ENCODE measurements at regions not wholly inside any gene's neighbourhood (a gene's known extent, or its start where the extent isn't known, plus 50 kb on each side); places are given as distances from the start of the nearest gene placed in this dataset.

- no peak overlapping the region for H3K9ac ChIP-seq (ENCODE audit: low read length)
- no peak overlapping the region for H3K27ac ChIP-seq (ENCODE audit: low read length)
- no peaks in the 10 kb centered on the region for H3K4me1 ChIP-seq (ENCODE audit: control insufficient read depth, low read depth, low read length)
- H3K27me3 ChIP-seq (ENCODE audit: control insufficient read depth, insufficient read depth, low read length) = no peaks in the 10 kb centered on the region
- H3K4me3 ChIP-seq (ENCODE audit: low read length) = no peak overlapping the region
- no peaks in the 10 kb centered on the region for H3K36me3 ChIP-seq (ENCODE audit: control insufficient read depth, low read depth, low read length)
- no peaks in the 10 kb centered on the region for H3K9me3 ChIP-seq (ENCODE audit: control insufficient read depth, low read depth, low read length)
Measured at GRCh38 chr10:131016556-131016955, 295.0 kb downstream of the TCERG1L start.

GRCh38 chr10:131017566-131018285, 293.8 kb downstream of the TCERG1L start:
- Histone ChIP-seq H3K9me3 (ENCODE audit: control insufficient read depth, low read depth, low read length) (no peaks in the 10 kb centered on the region), H3K4me3 (ENCODE audit: low read length) (no peak overlapping the region), H3K9ac (ENCODE audit: low read length) (no peak overlapping the region), H3K27me3 (ENCODE audit: control insufficient read depth, insufficient read depth, low read length) (no peaks in the 10 kb centered on the region), H3K4me1 (ENCODE audit: control insufficient read depth, low read depth, low read length) (no peaks in the 10 kb centered on the region), H3K36me3 (ENCODE audit: control insufficient read depth, low read depth, low read length) (no peaks in the 10 kb centered on the region), H3K27ac (ENCODE audit: low read length) (no peak overlapping the region)

GRCh38 chr10:131018886-131019500, 292.5 kb downstream of the TCERG1L start:
- H3K27me3 ChIP-seq (ENCODE audit: control insufficient read depth, insufficient read depth, low read length) = no peaks in the 10 kb centered on the region
- no peaks in the 10 kb centered on the region for H3K9me3 ChIP-seq (ENCODE audit: control insufficient read depth, low read depth, low read length)
- no peaks in the 10 kb centered on the region for H3K36me3 ChIP-seq (ENCODE audit: control insufficient read depth, low read depth, low read length)
- no peak overlapping the region for H3K9ac ChIP-seq (ENCODE audit: low read length)
- H3K4me1 ChIP-seq (ENCODE audit: control insufficient read depth, low read depth, low read length) = no peaks in the 10 kb centered on the region
- no peak overlapping the region for H3K27ac ChIP-seq (ENCODE audit: low read length)
- no peak overlapping the region for H3K4me3 ChIP-seq (ENCODE audit: low read length)

- no peaks in the 10 kb centered on the region for H3K36me3 ChIP-seq (ENCODE audit: control insufficient read depth, low read depth, low read length)
- no peaks in the 10 kb centered on the region for H3K27me3 ChIP-seq (ENCODE audit: control insufficient read depth, insufficient read depth, low read length)
- no peaks in the 10 kb centered on the region for H3K4me1 ChIP-seq (ENCODE audit: control insufficient read depth, low read depth, low read length)
- no peak overlapping the region for H3K4me3 ChIP-seq (ENCODE audit: low read length)
- H3K9ac ChIP-seq (ENCODE audit: low read length) = no peak overlapping the region
- H3K9me3 ChIP-seq (ENCODE audit: control insufficient read depth, low read depth, low read length) = no peaks in the 10 kb centered on the region
- H3K27ac ChIP-seq (ENCODE audit: low read length) = no peak overlapping the region
Measured at GRCh38 chr10:131019696-131020095, 291.8 kb downstream of the TCERG1L start.

GRCh38 chr10:131020775-131021174, 290.7 kb downstream of the TCERG1L start:
- no peak overlapping the region for H3K27ac ChIP-seq (ENCODE audit: low read length)
- no peaks in the 10 kb centered on the region for H3K4me1 ChIP-seq (ENCODE audit: control insufficient read depth, low read depth, low read length)
- H3K9me3 ChIP-seq (ENCODE audit: control insufficient read depth, low read depth, low read length) = no peaks in the 10 kb centered on the region
- H3K4me3 ChIP-seq (ENCODE audit: low read length) = no peak overlapping the region
- H3K36me3 ChIP-seq (ENCODE audit: control insufficient read depth, low read depth, low read length) = no peaks in the 10 kb centered on the region
- H3K9ac ChIP-seq (ENCODE audit: low read length) = no peak overlapping the region
- H3K27me3 ChIP-seq (ENCODE audit: control insufficient read depth, insufficient read depth, low read length) = no peaks in the 10 kb centered on the region

GRCh38 chr10:131021246-131021895, 290.1 kb downstream of the TCERG1L start:
- no peaks in the 10 kb centered on the region for H3K4me1 ChIP-seq (ENCODE audit: control insufficient read depth, low read depth, low read length)

GRCh38 chr10:131021969-131022368, 289.6 kb downstream of the TCERG1L start:
- no peak overlapping the region for H3K9ac ChIP-seq (ENCODE audit: low read length)
- H3K4me1 ChIP-seq (ENCODE audit: control insufficient read depth, low read depth, low read length) = no peaks in the 10 kb centered on the region
- H3K36me3 ChIP-seq (ENCODE audit: control insufficient read depth, low read depth, low read length) = no peaks in the 10 kb centered on the region
- no peak overlapping the region for H3K27ac ChIP-seq (ENCODE audit: low read length)
- H3K9me3 ChIP-seq (ENCODE audit: control insufficient read depth, low read depth, low read length) = no peaks in the 10 kb centered on the region
- no peaks in the 10 kb centered on the region for H3K27me3 ChIP-seq (ENCODE audit: control insufficient read depth, insufficient read depth, low read length)
- H3K4me3 ChIP-seq (ENCODE audit: low read length) = no peak overlapping the region

More at GRCh38 chr10:131021246-131021895, 290.1 kb downstream of the TCERG1L start:
- H3K27me3 ChIP-seq (ENCODE audit: control insufficient read depth, insufficient read depth, low read length) = no peaks in the 10 kb centered on the region
- H3K9me3 ChIP-seq (ENCODE audit: control insufficient read depth, low read depth, low read length) = no peaks in the 10 kb centered on the region
- no peak overlapping the region for H3K9ac ChIP-seq (ENCODE audit: low read length)
- no peaks in the 10 kb centered on the region for H3K36me3 ChIP-seq (ENCODE audit: control insufficient read depth, low read depth, low read length)
- no peak overlapping the region for H3K27ac ChIP-seq (ENCODE audit: low read length)
- H3K4me3 ChIP-seq (ENCODE audit: low read length) = no peak overlapping the region

- Histone ChIP-seq H3K9me3 (ENCODE audit: control insufficient read depth, low read depth, low read length) (no peaks in the 10 kb centered on the region), H3K4me1 (ENCODE audit: control insufficient read depth, low read depth, low read length) (no peaks in the 10 kb centered on the region), H3K36me3 (ENCODE audit: control insufficient read depth, low read depth, low read length) (no peaks in the 10 kb centered on the region), H3K4me3 (ENCODE audit: low read length) (no peak overlapping the region), H3K27ac (ENCODE audit: low read length) (no peak overlapping the region), H3K9ac (ENCODE audit: low read length) (no peak overlapping the region), H3K27me3 (ENCODE audit: control insufficient read depth, insufficient read depth, low read length) (no peaks in the 10 kb centered on the region)
Measured at GRCh38 chr10:131022369-131022768, 289.2 kb downstream of the TCERG1L start.

GRCh38 chr10:131022981-131023380, 288.5 kb downstream of the TCERG1L start:
- no peaks in the 10 kb centered on the region for H3K9me3 ChIP-seq (ENCODE audit: control insufficient read depth, low read depth, low read length)
- no peaks in the 10 kb centered on the region for H3K4me1 ChIP-seq (ENCODE audit: control insufficient read depth, low read depth, low read length)
- no peaks in the 10 kb centered on the region for H3K36me3 ChIP-seq (ENCODE audit: control insufficient read depth, low read depth, low read length)
- no peaks in the 10 kb centered on the region for H3K27me3 ChIP-seq (ENCODE audit: control insufficient read depth, insufficient read depth, low read length)
- no peak overlapping the region for H3K4me3 ChIP-seq (ENCODE audit: low read length)
- no peak overlapping the region for H3K9ac ChIP-seq (ENCODE audit: low read length)
- no peak overlapping the region for H3K27ac ChIP-seq (ENCODE audit: low read length)

GRCh38 chr10:131024259-131025131, 287.0 kb downstream of the TCERG1L start:
- Histone ChIP-seq H3K9ac (ENCODE audit: low read length) (no peak overlapping the region), H3K4me1 (ENCODE audit: control insufficient read depth, low read depth, low read length) (no peaks in the 10 kb centered on the region), H3K4me3 (ENCODE audit: low read length) (no peak overlapping the region), H3K36me3 (ENCODE audit: control insufficient read depth, low read depth, low read length) (no peaks in the 10 kb centered on the region), H3K27me3 (ENCODE audit: control insufficient read depth, insufficient read depth, low read length) (no peaks in the 10 kb centered on the region), H3K9me3 (ENCODE audit: control insufficient read depth, low read depth, low read length) (no peaks in the 10 kb centered on the region), H3K27ac (ENCODE audit: low read length) (no peak overlapping the region)

GRCh38 chr10:131025333-131025732, 286.2 kb downstream of the TCERG1L start:
- Histone ChIP-seq H3K9ac (ENCODE audit: low read length) (no peak overlapping the region), H3K27me3 (ENCODE audit: control insufficient read depth, insufficient read depth, low read length) (no peaks in the 10 kb centered on the region), H3K27ac (ENCODE audit: low read length) (no peak overlapping the region), H3K4me1 (ENCODE audit: control insufficient read depth, low read depth, low read length) (no peaks in the 10 kb centered on the region), H3K36me3 (ENCODE audit: control insufficient read depth, low read depth, low read length) (no peaks in the 10 kb centered on the region), H3K9me3 (ENCODE audit: control insufficient read depth, low read depth, low read length) (no peaks in the 10 kb centered on the region), H3K4me3 (ENCODE audit: low read length) (no peak overlapping the region)

All from iPS-18a (cell line).